Testis (tissue), 2 donors: ENCODE measurements at regions not wholly inside any gene's neighbourhood (a gene's known extent, or its start where the extent isn't known, plus 50 kb on each side); places are given as distances from the start of the nearest gene placed in this dataset.

Experiments used
- CTCF ChIP-seq, 3 experiments: fragments of 450-650 bp in 2 of 3; fragments of 200-600 bp in 1 of 3; sonication (generic) in 1 of 3; IDR thresholded peaks; one replicate each; pipeline ENCODE4 v1.5.1; 2016 to 2019; ENCODE audit warnings: antibody characterized with exemption in 3 of 3, mild to moderate bottlenecking in 2 of 3, moderate library complexity in 1 of 3
- POLR2A ChIP-seq: fragments of 450-650 bp; IDR thresholded peaks from one replicate; pipeline ENCODE4 v1.6.1; 2017; ENCODE audit warnings: antibody characterized with exemption, mild to moderate bottlenecking, moderate library complexity

DNA sequence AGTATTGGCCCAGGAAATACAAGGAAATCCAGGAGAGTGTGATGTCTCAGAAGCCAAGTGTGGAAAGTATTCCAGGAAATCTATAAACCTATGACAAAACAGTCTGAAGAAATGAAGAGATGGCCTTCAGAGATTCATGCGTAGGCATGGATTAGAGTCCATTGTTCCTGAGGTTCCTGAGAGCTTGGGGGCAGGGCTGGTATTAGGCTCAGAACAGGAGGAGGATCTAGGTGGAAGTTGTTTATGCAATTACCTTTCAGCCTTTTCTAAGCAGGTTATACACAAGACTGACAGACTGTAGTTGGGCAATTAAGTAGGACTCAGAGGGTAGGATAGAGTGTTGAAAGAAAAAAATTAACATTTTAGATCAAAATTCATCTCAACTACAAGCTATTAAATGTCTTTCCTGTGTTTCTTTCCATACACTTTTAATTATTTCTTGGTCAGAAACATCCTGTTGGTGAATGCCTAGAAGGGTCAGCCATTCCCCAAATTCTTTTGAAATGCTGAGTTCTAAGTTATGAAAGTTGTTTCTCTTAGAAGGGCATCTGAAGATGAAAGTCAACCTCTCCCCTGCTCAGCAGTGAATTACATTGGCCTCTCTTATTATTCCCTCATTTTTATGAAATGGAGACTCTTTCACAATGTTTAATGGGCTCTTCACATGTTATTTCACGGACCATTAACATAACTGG is 201.2 kb upstream of the MYLIP start:
- TF ChIP-seq CTCF (IDR thresholded peaks at IDR 0.05): no peak
- TF ChIP-seq POLR2A: no peak
